ENCODE measurements at regions not wholly inside any gene's neighbourhood (a gene's known extent, or its start where the extent isn't known, plus 50 kb on each side); places are given as distances from the start of the nearest gene placed in this dataset.

DNA sequence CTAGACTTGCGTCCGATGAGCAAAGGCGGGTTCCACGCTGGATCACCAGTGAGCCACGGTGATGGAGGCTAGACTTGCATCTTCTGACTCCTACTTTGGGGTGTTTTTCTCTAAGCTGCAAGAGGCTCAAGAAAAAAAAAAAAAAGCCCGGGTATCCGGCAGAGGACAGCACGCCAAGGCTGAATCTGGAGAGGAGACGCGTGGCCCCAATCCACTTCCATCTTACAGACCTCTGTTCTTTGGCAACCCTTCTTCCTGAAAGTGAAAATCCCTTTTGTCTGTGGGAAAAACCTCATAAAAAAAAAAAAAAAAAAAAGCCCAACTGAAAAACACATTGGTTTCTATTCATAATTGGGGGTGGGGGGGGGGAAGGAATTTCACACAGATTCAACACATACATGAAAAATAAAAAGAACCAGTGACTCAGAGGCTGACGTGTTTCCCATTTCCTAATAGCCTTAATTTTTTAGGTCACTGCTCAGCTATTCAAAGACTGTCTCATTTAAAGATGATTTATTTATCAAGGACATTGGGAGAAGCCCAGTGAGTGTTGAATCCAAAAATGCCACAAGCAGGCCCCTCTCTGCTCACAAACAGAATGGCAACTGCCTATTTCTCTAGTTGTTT, 258.3 kb downstream of the FOXL1 start:
- no peak for TF ChIP-seq EZH2 (IDR thresholded peaks at IDR 0.05; ENCODE audit: borderline replicate concordance, low read depth, low read length, poor library complexity, severe bottlenecking)
- TF ChIP-seq, protein P1, sequence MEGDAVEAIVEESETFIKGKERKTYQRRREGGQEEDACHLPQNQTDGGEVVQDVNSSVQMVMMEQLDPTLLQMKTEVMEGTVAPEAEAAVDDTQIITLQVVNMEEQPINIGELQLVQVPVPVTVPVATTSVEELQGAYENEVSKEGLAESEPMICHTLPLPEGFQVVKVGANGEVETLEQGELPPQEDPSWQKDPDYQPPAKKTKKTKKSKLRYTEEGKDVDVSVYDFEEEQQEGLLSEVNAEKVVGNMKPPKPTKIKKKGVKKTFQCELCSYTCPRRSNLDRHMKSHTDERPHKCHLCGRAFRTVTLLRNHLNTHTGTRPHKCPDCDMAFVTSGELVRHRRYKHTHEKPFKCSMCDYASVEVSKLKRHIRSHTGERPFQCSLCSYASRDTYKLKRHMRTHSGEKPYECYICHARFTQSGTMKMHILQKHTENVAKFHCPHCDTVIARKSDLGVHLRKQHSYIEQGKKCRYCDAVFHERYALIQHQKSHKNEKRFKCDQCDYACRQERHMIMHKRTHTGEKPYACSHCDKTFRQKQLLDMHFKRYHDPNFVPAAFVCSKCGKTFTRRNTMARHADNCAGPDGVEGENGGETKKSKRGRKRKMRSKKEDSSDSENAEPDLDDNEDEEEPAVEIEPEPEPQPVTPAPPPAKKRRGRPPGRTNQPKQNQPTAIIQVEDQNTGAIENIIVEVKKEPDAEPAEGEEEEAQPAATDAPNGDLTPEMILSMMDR (conservative IDR thresholded peaks at IDR 0.05; ENCODE audit: low read depth, low read length): no peak
